ENCODE measurements at regions not wholly inside any gene's neighbourhood (a gene's known extent, or its start where the extent isn't known, plus 50 kb on each side); places are given as distances from the start of the nearest gene placed in this dataset.

DNA sequence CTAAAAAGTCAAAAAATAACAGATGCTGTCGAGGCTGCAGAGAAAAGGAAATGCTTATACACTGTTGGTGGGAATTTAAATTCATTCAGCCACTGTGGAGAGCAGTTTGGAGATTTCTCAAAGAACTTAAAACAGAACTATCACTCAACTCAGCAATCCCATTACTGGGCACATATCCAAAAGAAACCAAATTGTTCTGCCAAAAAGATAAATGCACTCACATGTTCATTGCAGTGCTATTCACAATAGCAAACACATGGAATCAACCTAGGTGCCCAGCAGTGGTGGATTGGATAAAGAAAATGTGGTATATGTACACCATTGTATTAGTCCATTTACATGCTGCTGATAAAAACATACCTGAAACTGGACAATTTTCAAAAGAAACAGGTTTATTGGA is 116.0 kb upstream of the VGLL2 start:
- TF ChIP-seq, protein P1, sequence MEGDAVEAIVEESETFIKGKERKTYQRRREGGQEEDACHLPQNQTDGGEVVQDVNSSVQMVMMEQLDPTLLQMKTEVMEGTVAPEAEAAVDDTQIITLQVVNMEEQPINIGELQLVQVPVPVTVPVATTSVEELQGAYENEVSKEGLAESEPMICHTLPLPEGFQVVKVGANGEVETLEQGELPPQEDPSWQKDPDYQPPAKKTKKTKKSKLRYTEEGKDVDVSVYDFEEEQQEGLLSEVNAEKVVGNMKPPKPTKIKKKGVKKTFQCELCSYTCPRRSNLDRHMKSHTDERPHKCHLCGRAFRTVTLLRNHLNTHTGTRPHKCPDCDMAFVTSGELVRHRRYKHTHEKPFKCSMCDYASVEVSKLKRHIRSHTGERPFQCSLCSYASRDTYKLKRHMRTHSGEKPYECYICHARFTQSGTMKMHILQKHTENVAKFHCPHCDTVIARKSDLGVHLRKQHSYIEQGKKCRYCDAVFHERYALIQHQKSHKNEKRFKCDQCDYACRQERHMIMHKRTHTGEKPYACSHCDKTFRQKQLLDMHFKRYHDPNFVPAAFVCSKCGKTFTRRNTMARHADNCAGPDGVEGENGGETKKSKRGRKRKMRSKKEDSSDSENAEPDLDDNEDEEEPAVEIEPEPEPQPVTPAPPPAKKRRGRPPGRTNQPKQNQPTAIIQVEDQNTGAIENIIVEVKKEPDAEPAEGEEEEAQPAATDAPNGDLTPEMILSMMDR (IDR thresholded peaks at IDR 0.05; ENCODE audit: low read depth, low read length) = no peak
- no peak for TF ChIP-seq EZH2phosphoT487 (IDR thresholded peaks at IDR 0.05; ENCODE audit: low read depth)
